Fibroblast of lung (primary cell): ENCODE measurements at regions not wholly inside any gene's neighbourhood (a gene's known extent, or its start where the extent isn't known, plus 50 kb on each side); places are given as distances from the start of the nearest gene placed in this dataset.

Experiments
- DNase-seq, 2 donors: peaks; one replicate each; pipeline versions ENCODE4 v3.0.0 to v3.0.0-alpha.2; 2010; ENCODE audit warnings: low read depth in 2 of 2
- H2AFZ ChIP-seq: 2 replicates; pipeline ENCODE4 v1.5.1; 2012; ENCODE audit warnings: low read length, control low read depth, inconsistent platforms
- H3K27ac ChIP-seq: 2 replicates; pipeline ENCODE4 v1.5.1; 2011; ENCODE audit warnings: low read length, control low read depth; ENCODE audit not compliant: insufficient read depth
- H3K27me3 ChIP-seq: 2 replicates; pipeline ENCODE4 v1.5.1; 2011; ENCODE audit warnings: mild to moderate bottlenecking, low read length; ENCODE audit not compliant: control insufficient read depth, insufficient read depth
- H3K36me3 ChIP-seq: 2 replicates; pipeline ENCODE4 v1.5.1; 2011; ENCODE audit warnings: low read length; ENCODE audit not compliant: control insufficient read depth, insufficient read depth
- H3K4me1 ChIP-seq: 2 replicates; pipeline ENCODE4 v1.5.1; 2011; ENCODE audit warnings: low read length; ENCODE audit not compliant: control insufficient read depth, insufficient read depth; ENCODE audit errors: extremely low read depth
- H3K4me2 ChIP-seq: 2 replicates; pipeline ENCODE4 v1.5.1; 2011; ENCODE audit warnings: low read length, control low read depth; ENCODE audit not compliant: insufficient read depth; ENCODE audit errors: extremely low read depth
- H3K4me3 ChIP-seq, 4 experiments: fragments of 200-600 bp in 1 of 4; sonication (generic) in 1 of 4; replicated peaks in 1 of 4; 2 replicates each; pipeline ENCODE4 v1.5.1; 2011 to 2016; ENCODE audit warnings: low read length in 4 of 4, low read depth in 3 of 4, mild to moderate bottlenecking in 3 of 4, control low read depth in 2 of 4, inconsistent platforms in 1 of 4, mixed read lengths in 1 of 4; ENCODE audit not compliant: insufficient read depth in 1 of 4; ENCODE audit errors: control extremely low read depth in 1 of 4
- H3K79me2 ChIP-seq: 2 replicates; pipeline ENCODE4 v1.5.1; 2012; ENCODE audit warnings: mild to moderate bottlenecking, low read length, inconsistent platforms; ENCODE audit not compliant: control insufficient read depth, insufficient read depth
- H3K9ac ChIP-seq: 2 replicates; pipeline ENCODE4 v1.5.1; 2011; ENCODE audit warnings: mild to moderate bottlenecking, low read length, control low read depth; ENCODE audit not compliant: insufficient read depth
- H3K9me3 ChIP-seq: 2 replicates; pipeline ENCODE4 v1.5.1; 2012; ENCODE audit warnings: low read depth, low read length; ENCODE audit not compliant: control insufficient read depth, insufficient read depth
- H4K20me1 ChIP-seq: 2 replicates; pipeline ENCODE4 v1.5.1; 2011; ENCODE audit warnings: low read length; ENCODE audit not compliant: control insufficient read depth, insufficient read depth; ENCODE audit errors: extremely low read depth
- CTCF ChIP-seq, 2 donors: IDR thresholded peaks in 1 of 2; conservative IDR thresholded peaks in 1 of 2; 1 replicate in 1 of 2; 2 replicates in 1 of 2; pipeline ENCODE4 v1.5.1; 2011 to 2012; ENCODE audit warnings: low read length in 2 of 2, control low read depth in 1 of 2, inconsistent platforms in 1 of 2, low read depth in 1 of 2, mild to moderate bottlenecking in 1 of 2
- EZH2 ChIP-seq: IDR thresholded peaks from 2 replicates; pipeline ENCODE4 v1.5.1; 2012; ENCODE audit warnings: low read length, control low read depth, mild to moderate bottlenecking; ENCODE audit errors: missing control alignments

- Histone ChIP-seq H3K9me3 (no peaks in the 10 kb centered on the region), H4K20me1 (no peaks in the 10 kb centered on the region), H3K36me3 (no peaks in the 10 kb centered on the region), H3K4me1 (no peaks in the 10 kb centered on the region), H3K79me2 (no peaks in the 10 kb centered on the region), H3K27me3 (no peaks in the 10 kb centered on the region), H3K4me3 (no peak overlapping the region), H3K27ac (no peak overlapping the region), H2AFZ (no peak overlapping the region), H3K9ac (no peak overlapping the region), H3K4me2 (no peak overlapping the region)
- TF ChIP-seq CTCF (conservative IDR thresholded peaks at IDR 0.05 in 1 of 2, IDR thresholded peaks at IDR 0.05 in 1 of 2; ENCODE audit: low read depth in 1 of 2, low read length in 2 of 2) (no peak), EZH2 (no peak)
- no peak for DNase-seq
Measured at GRCh38 chr1:29441916-29442668, 205.8 kb downstream of the PTPRU start.

- Histone ChIP-seq H3K27ac (no peak overlapping the region), H3K9ac (no peak overlapping the region), H3K36me3 (no peaks in the 10 kb centered on the region), H3K9me3 (no peaks in the 10 kb centered on the region), H2AFZ (no peak overlapping the region), H3K4me1 (no peaks in the 10 kb centered on the region), H3K27me3 (no peaks in the 10 kb centered on the region), H3K4me2 (no peak overlapping the region), H3K4me3 (no peak overlapping the region), H4K20me1 (no peaks in the 10 kb centered on the region), H3K79me2 (no peaks in the 10 kb centered on the region)
- no peak for DNase-seq
- no peak for TF ChIP-seq EZH2
- no peak for TF ChIP-seq CTCF (conservative IDR thresholded peaks at IDR 0.05 in 1 of 2, IDR thresholded peaks at IDR 0.05 in 1 of 2; ENCODE audit: low read depth in 1 of 2, low read length in 2 of 2)
Measured at GRCh38 chr1:29439615-29440014, 203.3 kb downstream of the PTPRU start.

GRCh38 chr1:29438991-29439390 is 202.7 kb downstream of the PTPRU start:
- no peak for DNase-seq
- Histone ChIP-seq H3K79me2 (no peaks in the 10 kb centered on the region), H3K9ac (no peak overlapping the region), H4K20me1 (no peaks in the 10 kb centered on the region), H3K4me3 (no peak overlapping the region), H3K36me3 (no peaks in the 10 kb centered on the region), H2AFZ (no peak overlapping the region), H3K27me3 (no peaks in the 10 kb centered on the region), H3K4me1 (no peaks in the 10 kb centered on the region), H3K9me3 (no peaks in the 10 kb centered on the region), H3K4me2 (no peak overlapping the region), H3K27ac (no peak overlapping the region)
- no peak for TF ChIP-seq EZH2
- TF ChIP-seq CTCF (conservative IDR thresholded peaks at IDR 0.05 in 1 of 2, IDR thresholded peaks at IDR 0.05 in 1 of 2; ENCODE audit: low read depth in 1 of 2, low read length in 2 of 2) = no peak
